ENCODE measurements at regions not wholly inside any gene's neighbourhood (a gene's known extent, or its start where the extent isn't known, plus 50 kb on each side); places are given as distances from the start of the nearest gene placed in this dataset.

- no peaks in the 10 kb centered on the region for H3K36me3 ChIP-seq (ENCODE audit: insufficient read depth, low read length, poor library complexity, severe bottlenecking)
- DNase-seq (ENCODE audit: low spot score) = no peak
- peaks cover 9% of the 10 kb centered on the region for H3K4me1 ChIP-seq (ENCODE audit: insufficient read depth, low read length, poor library complexity, severe bottlenecking)
- CTCF ChIA-PET = interaction anchor here (0.6 kb wide), 1 partner anchor 219 kb away, joined by 3 read pairs; no protein-coding TSS in a partner anchor
- no peaks in the 10 kb centered on the region for H3K27me3 ChIP-seq (replicated peaks; ENCODE audit: insufficient read depth, low read depth, low read length, poor library complexity)
- H3K27ac ChIP-seq (ENCODE audit: low read depth, low read length, poor library complexity, severe bottlenecking) = no peak overlapping the region
- no peak overlapping the region for H3K4me3 ChIP-seq (ENCODE audit: low read depth, low read length, poor library complexity, severe bottlenecking)
- intact Hi-C loops (cut with micrococcal nuclease; ENCODE audit: unreplicated experiment) = no loop called here
- no TSS peak for BruUV-seq (replicated peaks)
- POLR2A ChIA-PET (ENCODE audit: low non-redundant PET) = no interaction called here
- no peak for TF ChIP-seq EZH2 (IDR thresholded peaks at IDR 0.05; ENCODE audit: borderline replicate concordance, low read depth, low read length, poor library complexity, severe bottlenecking)
- TF ChIP-seq, protein P1, sequence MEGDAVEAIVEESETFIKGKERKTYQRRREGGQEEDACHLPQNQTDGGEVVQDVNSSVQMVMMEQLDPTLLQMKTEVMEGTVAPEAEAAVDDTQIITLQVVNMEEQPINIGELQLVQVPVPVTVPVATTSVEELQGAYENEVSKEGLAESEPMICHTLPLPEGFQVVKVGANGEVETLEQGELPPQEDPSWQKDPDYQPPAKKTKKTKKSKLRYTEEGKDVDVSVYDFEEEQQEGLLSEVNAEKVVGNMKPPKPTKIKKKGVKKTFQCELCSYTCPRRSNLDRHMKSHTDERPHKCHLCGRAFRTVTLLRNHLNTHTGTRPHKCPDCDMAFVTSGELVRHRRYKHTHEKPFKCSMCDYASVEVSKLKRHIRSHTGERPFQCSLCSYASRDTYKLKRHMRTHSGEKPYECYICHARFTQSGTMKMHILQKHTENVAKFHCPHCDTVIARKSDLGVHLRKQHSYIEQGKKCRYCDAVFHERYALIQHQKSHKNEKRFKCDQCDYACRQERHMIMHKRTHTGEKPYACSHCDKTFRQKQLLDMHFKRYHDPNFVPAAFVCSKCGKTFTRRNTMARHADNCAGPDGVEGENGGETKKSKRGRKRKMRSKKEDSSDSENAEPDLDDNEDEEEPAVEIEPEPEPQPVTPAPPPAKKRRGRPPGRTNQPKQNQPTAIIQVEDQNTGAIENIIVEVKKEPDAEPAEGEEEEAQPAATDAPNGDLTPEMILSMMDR (conservative IDR thresholded peaks at IDR 0.05; ENCODE audit: low read depth, low read length) = no peak
- no peaks in the 10 kb centered on the region for H3K9me3 ChIP-seq (ENCODE audit: low read depth, low read length, poor library complexity, severe bottlenecking)
Observed at GRCh38 chr6:140317950-140318349, 943.5 kb upstream of the CITED2 start.

DNA sequence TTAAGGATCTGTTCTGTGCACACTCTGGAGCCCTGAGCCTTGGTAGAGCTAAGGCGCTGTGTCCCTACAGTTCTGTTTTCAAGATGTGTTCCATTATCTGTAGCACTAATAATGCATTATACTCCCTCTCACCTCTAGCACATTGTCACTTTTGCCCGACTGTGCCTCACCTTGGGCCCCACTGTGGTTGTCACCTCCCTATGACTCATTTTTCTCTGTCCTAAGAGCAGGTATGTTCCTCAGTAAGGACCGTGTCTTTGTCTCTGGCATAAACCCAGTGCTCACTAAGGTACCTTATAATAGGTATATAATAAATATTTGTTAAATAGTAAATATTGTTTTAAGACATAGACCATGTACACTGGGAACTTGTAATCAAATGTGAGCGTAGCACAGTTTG is 942.5 kb upstream of the CITED2 start:
- ChIA-PET POLR2A (ENCODE audit: low non-redundant PET) (no interaction called here), CTCF (no interaction called here)
- Histone ChIP-seq H3K27ac (ENCODE audit: low read depth, low read length, poor library complexity, severe bottlenecking) (no peak overlapping the region), H3K4me3 (ENCODE audit: low read depth, low read length, poor library complexity, severe bottlenecking) (no peak overlapping the region), H3K27me3 (replicated peaks; ENCODE audit: insufficient read depth, low read depth, low read length, poor library complexity) (no peaks in the 10 kb centered on the region), H3K9me3 (ENCODE audit: low read depth, low read length, poor library complexity, severe bottlenecking) (no peaks in the 10 kb centered on the region), H3K4me1 (ENCODE audit: insufficient read depth, low read length, poor library complexity, severe bottlenecking) (peaks cover 9% of the 10 kb centered on the region), H3K36me3 (ENCODE audit: insufficient read depth, low read length, poor library complexity, severe bottlenecking) (no peaks in the 10 kb centered on the region)
- TF ChIP-seq, protein P1 (conservative IDR thresholded peaks at IDR 0.05; ENCODE audit: low read depth, low read length) = no peak
- TF ChIP-seq EZH2 (IDR thresholded peaks at IDR 0.05; ENCODE audit: borderline replicate concordance, low read depth, low read length, poor library complexity, severe bottlenecking) = no peak
- no peak for DNase-seq (ENCODE audit: low spot score)
- intact Hi-C loops (cut with micrococcal nuclease; ENCODE audit: unreplicated experiment) = no loop called here
- BruUV-seq (replicated peaks) = no TSS peak

DNA sequence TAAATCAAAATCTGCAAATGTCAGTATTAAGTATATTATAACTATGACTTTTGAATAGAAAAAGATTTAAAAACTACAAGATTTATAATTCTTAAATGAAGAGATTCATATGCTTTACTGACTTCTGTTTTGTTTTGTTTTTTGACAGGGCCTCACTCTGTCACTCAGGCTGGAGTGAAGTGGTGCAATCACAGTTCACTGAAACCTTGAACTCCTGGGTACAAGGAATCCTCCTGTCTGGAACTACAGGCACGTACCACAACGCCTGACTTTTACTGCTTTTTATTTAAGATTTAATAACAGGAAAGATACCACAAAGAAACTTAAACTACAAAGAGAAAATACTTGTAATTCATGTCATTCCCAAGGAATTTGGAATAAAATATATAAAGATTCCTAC is 940.2 kb upstream of the CITED2 start:
- intact Hi-C loops (cut with micrococcal nuclease; ENCODE audit: unreplicated experiment) = no loop called here
- BruUV-seq (replicated peaks) = no TSS peak

More for the DNA sequence above, 940.2 kb upstream of the CITED2 start:
- ChIA-PET CTCF (no interaction called here), POLR2A (ENCODE audit: low non-redundant PET) (no interaction called here)
- TF ChIP-seq, protein P1 (conservative IDR thresholded peaks at IDR 0.05; ENCODE audit: low read depth, low read length) = no peak
- no peak for TF ChIP-seq EZH2 (IDR thresholded peaks at IDR 0.05; ENCODE audit: borderline replicate concordance, low read depth, low read length, poor library complexity, severe bottlenecking)
- no peak for DNase-seq (ENCODE audit: low spot score)
- Histone ChIP-seq H3K4me3 (ENCODE audit: low read depth, low read length, poor library complexity, severe bottlenecking) (no peak overlapping the region), H3K36me3 (ENCODE audit: insufficient read depth, low read length, poor library complexity, severe bottlenecking) (no peaks in the 10 kb centered on the region), H3K9me3 (ENCODE audit: low read depth, low read length, poor library complexity, severe bottlenecking) (no peaks in the 10 kb centered on the region), H3K4me1 (ENCODE audit: insufficient read depth, low read length, poor library complexity, severe bottlenecking) (peaks cover 4% of the 10 kb centered on the region), H3K27ac (ENCODE audit: low read depth, low read length, poor library complexity, severe bottlenecking) (no peak overlapping the region), H3K27me3 (replicated peaks; ENCODE audit: insufficient read depth, low read depth, low read length, poor library complexity) (no peaks in the 10 kb centered on the region)

Data from A673 (cell line).